HepG2 (cell line): ENCODE measurements at regions not wholly inside any gene's neighbourhood (a gene's known extent, or its start where the extent isn't known, plus 50 kb on each side); places are given as distances from the start of the nearest gene placed in this dataset.

Experiments
- MIER2 ChIP-seq: IDR thresholded peaks from 2 replicates; pipeline ENCODE4 v1.6.1; 2016; ENCODE audit warnings: missing biosample characterization, missing genetic modification reagents
- NFYC ChIP-seq: IDR thresholded peaks from 2 replicates; pipeline ENCODE4 v1.6.1; 2016; ENCODE audit warnings: missing genetic modification reagents, missing compliant biosample characterization
- POLR2AphosphoS5 ChIP-seq: IDR thresholded peaks from 2 replicates; pipeline ENCODE4 v1.6.1; 2012; ENCODE audit warnings: low read depth, low read length
- TF ChIP-seq, protein P1 (sequence below): sonication (generic); formaldehyde crosslinking; IDR thresholded peaks from 2 replicates; pipeline ENCODE4 v1.5.0; 2020; ENCODE audit warnings: mild to moderate bottlenecking, missing genetic modification reagents, moderate library complexity

DNA sequence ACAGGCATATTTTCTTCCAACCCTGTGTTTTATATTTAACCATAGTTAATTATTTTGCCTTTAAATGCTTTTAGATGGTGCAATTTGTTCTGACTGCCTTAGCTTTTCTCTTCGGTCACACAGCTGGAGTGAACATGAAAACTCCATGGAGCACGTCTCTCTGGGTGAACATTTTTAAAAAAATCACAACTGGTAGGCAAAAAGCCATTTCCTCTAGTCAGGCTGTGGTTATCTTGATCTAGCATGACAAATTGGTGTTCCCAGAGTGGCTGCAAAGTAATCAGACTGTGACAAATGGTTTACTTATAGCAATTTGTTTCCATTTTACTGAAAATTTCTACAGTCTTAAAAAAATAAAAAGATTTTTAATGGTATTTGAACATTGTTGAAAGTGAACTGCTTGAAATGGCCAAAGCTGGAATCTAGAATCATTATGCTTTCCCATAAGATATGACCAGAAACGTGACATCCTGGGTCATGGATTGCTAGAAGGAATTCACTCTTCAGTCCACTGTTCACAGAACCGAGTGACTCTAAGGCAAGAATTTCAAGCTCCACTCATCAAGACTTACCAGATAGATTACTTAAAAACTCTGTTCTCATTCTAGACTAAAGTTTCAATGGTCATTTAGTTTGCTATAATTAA lies 703.6 kb downstream of the CPS1 start:
- no peak for TF ChIP-seq NFYC
- no peak for TF ChIP-seq POLR2AphosphoS5
- no peak for TF ChIP-seq MIER2 (CRISPR knock-in tag)
- TF ChIP-seq, protein P1, sequence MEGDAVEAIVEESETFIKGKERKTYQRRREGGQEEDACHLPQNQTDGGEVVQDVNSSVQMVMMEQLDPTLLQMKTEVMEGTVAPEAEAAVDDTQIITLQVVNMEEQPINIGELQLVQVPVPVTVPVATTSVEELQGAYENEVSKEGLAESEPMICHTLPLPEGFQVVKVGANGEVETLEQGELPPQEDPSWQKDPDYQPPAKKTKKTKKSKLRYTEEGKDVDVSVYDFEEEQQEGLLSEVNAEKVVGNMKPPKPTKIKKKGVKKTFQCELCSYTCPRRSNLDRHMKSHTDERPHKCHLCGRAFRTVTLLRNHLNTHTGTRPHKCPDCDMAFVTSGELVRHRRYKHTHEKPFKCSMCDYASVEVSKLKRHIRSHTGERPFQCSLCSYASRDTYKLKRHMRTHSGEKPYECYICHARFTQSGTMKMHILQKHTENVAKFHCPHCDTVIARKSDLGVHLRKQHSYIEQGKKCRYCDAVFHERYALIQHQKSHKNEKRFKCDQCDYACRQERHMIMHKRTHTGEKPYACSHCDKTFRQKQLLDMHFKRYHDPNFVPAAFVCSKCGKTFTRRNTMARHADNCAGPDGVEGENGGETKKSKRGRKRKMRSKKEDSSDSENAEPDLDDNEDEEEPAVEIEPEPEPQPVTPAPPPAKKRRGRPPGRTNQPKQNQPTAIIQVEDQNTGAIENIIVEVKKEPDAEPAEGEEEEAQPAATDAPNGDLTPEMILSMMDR (CRISPR knock-in tag), result no peak
